GM19023 (cell line): ENCODE measurements at regions not wholly inside any gene's neighbourhood (a gene's known extent, or its start where the extent isn't known, plus 50 kb on each side); places are given as distances from the start of the nearest gene placed in this dataset.

Source experiments
- ATAC-seq: cut with Tn5 transposase; IDR thresholded peaks from one replicate; pipeline ENCODE4 v1.9.1; 2021; ENCODE audit warnings: mild to moderate bottlenecking, moderate library complexity; ENCODE audit not compliant: unreplicated experiment

GRCh38 chr20:39107741-39108140, 145.6 kb downstream of the DHX35 start:
- ATAC-seq, result no peak

DNA sequence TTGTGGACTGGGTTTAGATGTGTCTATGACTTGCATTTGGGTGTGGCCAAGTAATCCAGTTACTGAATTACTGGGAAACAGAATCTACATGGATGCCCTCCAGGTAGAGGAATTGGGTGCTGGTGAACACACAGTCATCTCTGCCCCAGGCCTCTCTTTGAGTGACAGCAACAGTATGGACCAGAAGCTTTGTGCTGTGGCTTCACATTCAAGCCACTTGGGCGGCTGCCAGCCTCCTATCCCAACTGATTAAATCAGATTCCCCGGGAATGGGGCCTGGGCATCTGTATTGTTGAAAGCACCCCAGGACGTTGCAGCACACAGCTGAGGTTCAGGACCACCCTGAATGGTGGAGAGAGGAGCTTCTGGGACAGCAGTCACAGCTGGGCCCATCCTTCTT, 144.6 kb downstream of the DHX35 start:
- no peak for ATAC-seq

DNA sequence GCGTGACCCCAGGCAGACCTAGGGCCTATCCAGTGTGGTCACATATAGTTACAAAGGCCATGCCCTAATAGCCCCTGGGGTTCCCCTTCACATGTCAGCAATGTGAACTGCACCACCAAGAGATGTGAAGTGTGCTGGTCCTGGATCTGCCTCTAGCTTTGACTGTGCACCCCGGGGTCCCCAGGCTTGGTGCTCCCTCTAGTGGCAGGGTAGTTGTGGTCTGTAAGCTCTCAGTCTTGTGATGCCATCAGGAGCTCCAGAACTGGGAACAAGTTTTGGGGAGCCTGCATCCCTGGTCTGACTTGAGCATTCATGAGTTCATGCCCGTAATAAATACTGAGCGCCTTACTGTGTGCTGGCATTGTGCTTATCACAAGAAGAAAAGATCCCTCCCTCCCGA, 143.4 kb downstream of the DHX35 start:
- ATAC-seq, result no peak

GRCh38 chr20:39103732-39104131, 141.6 kb downstream of the DHX35 start:
- ATAC-seq, result no peak

- no peak for ATAC-seq
Measured at GRCh38 chr20:39103305-39103704, 141.2 kb downstream of the DHX35 start.

- no peak for ATAC-seq
Measured at GRCh38 chr20:39101895-39102294, 139.8 kb downstream of the DHX35 start.

DNA sequence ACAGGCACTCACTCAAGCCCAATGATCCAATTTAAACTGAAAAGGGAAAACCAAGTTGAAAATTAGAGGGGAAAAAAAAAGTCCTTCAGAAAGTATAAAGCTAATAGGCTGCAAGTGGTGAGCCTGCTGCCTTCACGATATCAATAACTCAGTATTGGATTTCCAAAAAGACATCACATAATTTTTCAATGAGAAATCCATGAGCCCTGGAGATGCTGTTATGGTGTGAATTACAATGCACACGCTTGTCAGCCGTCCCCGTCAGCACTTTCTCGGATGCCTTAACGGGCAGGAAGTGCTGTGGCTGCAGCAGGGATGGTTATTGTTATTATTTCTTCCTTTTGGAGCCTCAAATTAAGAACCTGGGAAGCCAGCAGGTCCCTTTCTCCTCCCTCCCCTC, 138.5 kb downstream of the DHX35 start:
- no peak for ATAC-seq

GRCh38 chr20:39097889-39098288, 135.7 kb downstream of the DHX35 start:
- no peak for ATAC-seq

DNA sequence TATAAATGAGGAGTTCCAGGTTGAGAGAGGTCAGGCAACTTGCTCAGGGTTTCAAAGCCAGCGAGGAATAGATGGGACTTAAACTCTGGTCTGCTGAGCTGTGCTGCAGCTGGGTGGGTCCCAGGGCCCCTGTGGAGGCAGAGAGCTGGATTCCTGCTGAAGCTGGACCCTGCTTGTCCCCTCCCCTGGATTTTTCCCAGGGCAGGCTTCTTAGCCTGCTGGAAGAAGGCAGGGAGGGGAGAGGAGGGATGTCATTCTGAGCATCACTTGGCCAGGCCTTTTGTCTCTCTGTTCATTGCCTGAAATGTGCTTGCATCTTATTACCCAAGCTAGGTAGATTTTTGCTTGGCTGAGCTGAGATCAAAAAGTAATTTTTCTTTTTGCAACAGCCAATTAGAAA, 133.7 kb downstream of the DHX35 start:
- no peak for ATAC-seq

- no peak for ATAC-seq
Measured at GRCh38 chr20:39094391-39094790, 132.2 kb downstream of the DHX35 start.

DNA sequence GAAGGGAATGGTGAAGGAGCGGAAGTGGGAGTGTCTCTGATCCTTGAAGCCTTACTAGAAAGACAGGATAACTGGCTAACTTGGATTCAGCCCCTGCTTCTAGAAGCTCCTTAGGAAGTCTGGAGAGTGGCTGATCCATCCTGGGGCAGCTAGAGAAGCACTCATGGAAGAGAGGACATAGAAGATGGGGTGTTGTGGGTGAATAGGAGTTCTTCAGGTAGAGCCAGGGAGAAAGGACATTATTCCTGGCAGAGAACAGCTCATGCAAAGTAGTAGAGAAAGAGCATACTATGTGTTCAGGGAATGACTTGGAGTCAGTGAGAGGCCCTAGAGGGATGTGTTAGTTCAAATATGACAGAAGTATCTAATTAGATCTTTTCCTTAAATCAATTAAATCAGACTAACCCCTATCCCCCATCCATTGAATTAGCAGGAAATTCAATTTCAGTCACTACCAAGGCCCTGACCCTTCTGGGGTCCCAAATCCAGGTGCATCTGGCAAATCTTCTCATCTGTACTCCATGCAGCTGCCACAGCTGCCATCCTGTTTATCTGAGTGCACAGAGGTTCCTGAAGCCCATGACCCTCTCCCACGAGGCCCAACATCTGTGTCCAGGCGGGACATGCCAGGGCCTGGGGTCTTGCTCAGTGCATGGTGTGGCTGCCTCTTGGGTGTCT, 130.7 kb downstream of the DHX35 start:
- ATAC-seq, result no peak

DNA sequence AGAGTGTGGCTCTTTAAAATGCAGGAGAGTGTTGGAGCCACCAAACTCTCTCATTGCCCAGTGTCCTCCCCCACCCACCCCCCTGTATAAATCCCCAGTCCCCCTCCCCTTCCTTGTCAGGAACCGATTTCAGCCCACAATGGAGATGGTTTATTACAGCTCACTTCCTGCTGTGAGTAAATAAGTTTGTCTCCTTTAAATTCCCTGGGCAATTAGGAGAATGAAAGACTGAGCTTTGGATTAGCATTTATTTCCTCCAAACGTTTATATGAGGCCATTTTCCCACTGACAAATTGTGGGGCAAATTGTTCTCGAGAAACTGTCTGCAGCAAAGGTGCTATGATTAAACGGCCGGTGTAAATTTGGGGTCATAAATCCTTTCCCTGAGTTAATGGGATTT, 128.8 kb downstream of the DHX35 start:
- no peak for ATAC-seq

GRCh38 chr20:39089797-39090196, 127.7 kb downstream of the DHX35 start:
- ATAC-seq, result no peak
